ENCODE measurements at regions not wholly inside any gene's neighbourhood (a gene's known extent, or its start where the extent isn't known, plus 50 kb on each side); places are given as distances from the start of the nearest gene placed in this dataset.

DNA sequence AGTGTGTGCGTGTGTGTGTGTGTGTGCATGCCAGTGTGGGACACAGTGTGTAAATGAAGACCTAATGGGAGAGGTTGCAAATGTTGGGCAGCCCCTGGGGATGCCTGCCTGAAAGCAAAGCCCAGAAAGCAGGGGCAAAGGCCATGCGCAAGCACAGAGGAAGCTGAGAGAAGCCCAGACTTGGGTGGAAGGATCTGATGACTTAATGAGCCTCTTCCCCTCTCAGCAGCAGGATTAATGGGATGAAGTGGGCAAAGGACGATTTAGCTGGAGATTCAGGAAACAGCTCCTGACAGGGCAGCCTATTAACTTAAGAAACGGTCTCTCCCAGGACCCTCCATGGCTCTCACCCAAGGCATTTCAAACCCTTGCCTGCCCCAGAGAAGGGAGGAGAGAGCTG, 107.3 kb downstream of the EFNB1 start:
- TF ChIP-seq EZH2phosphoT487 (IDR thresholded peaks at IDR 0.05; ENCODE audit: borderline replicate concordance, low read length), result no peak
- TF ChIP-seq, protein P1, sequence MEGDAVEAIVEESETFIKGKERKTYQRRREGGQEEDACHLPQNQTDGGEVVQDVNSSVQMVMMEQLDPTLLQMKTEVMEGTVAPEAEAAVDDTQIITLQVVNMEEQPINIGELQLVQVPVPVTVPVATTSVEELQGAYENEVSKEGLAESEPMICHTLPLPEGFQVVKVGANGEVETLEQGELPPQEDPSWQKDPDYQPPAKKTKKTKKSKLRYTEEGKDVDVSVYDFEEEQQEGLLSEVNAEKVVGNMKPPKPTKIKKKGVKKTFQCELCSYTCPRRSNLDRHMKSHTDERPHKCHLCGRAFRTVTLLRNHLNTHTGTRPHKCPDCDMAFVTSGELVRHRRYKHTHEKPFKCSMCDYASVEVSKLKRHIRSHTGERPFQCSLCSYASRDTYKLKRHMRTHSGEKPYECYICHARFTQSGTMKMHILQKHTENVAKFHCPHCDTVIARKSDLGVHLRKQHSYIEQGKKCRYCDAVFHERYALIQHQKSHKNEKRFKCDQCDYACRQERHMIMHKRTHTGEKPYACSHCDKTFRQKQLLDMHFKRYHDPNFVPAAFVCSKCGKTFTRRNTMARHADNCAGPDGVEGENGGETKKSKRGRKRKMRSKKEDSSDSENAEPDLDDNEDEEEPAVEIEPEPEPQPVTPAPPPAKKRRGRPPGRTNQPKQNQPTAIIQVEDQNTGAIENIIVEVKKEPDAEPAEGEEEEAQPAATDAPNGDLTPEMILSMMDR (IDR thresholded peaks at IDR 0.05; ENCODE audit: low read depth, low read length, poor library complexity, severe bottlenecking), result no peak
- Histone ChIP-seq H3K36me3 (ENCODE audit: control insufficient read depth, low read length) (no peaks in the 10 kb centered on the region), H4K20me1 (ENCODE audit: control insufficient read depth, insufficient read depth, low read depth, low read length) (no peaks in the 10 kb centered on the region), H3K9me3 (ENCODE audit: control insufficient read depth, insufficient read depth, low read length) (no peaks in the 10 kb centered on the region), H3K27ac (ENCODE audit: low read depth, low read length) (no peak overlapping the region), H3K9me2 (replicated peaks; ENCODE audit: control insufficient read depth, low read length) (no peaks in the 10 kb centered on the region), H3K4me3 (ENCODE audit: low read length) (no peak overlapping the region), H3K27me3 (ENCODE audit: control insufficient read depth, low read length) (no peaks in the 10 kb centered on the region), H3K79me2 (ENCODE audit: control insufficient read depth, low read length) (no peaks in the 10 kb centered on the region), H3K4me1 (ENCODE audit: control insufficient read depth, low read length) (no peaks in the 10 kb centered on the region), H3K4me2 (ENCODE audit: low read length) (no peak overlapping the region), H3F3A (ENCODE audit: control insufficient read depth, insufficient read depth) (no peaks in the 10 kb centered on the region)

DNA sequence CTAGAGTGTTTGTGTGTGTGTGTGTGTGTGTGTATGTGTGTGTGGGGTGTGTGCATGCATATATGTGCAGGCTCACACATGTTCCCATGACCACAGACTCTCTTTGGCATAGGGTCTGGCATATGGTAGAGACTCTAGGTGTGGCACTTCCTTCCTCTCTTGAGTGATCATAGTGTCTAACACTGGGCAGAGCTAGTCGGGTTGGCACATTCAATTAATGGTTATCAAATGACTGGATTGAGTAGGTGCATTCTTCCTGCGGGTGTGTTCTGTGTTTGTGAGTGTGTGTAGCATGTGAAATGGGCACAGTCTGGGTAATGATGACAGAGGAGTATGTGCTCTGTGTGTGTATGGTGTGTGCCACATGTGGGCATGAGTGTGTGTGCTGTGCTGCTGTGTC, 106.5 kb downstream of the EFNB1 start:
- no peaks in the 10 kb centered on the region for H3K9me2 ChIP-seq (replicated peaks; ENCODE audit: control insufficient read depth, low read length)
- H3K4me1 ChIP-seq (ENCODE audit: control insufficient read depth, low read length), result no peaks in the 10 kb centered on the region
- no peak overlapping the region for H3K4me2 ChIP-seq (ENCODE audit: low read length)
- no peaks in the 10 kb centered on the region for H3F3A ChIP-seq (ENCODE audit: control insufficient read depth, insufficient read depth)
- no peak overlapping the region for H3K27ac ChIP-seq (ENCODE audit: low read depth, low read length)
- no peak overlapping the region for H3K4me3 ChIP-seq (ENCODE audit: low read length)
- H3K36me3 ChIP-seq (ENCODE audit: control insufficient read depth, low read length), result no peaks in the 10 kb centered on the region
- TF ChIP-seq EZH2phosphoT487 (IDR thresholded peaks at IDR 0.05; ENCODE audit: borderline replicate concordance, low read length), result no peak
- TF ChIP-seq, protein P1 (IDR thresholded peaks at IDR 0.05; ENCODE audit: low read depth, low read length, poor library complexity, severe bottlenecking), result no peak
- H4K20me1 ChIP-seq (ENCODE audit: control insufficient read depth, insufficient read depth, low read depth, low read length), result no peaks in the 10 kb centered on the region
- H3K27me3 ChIP-seq (ENCODE audit: control insufficient read depth, low read length), result no peaks in the 10 kb centered on the region
- no peaks in the 10 kb centered on the region for H3K9me3 ChIP-seq (ENCODE audit: control insufficient read depth, insufficient read depth, low read length)
- no peaks in the 10 kb centered on the region for H3K79me2 ChIP-seq (ENCODE audit: control insufficient read depth, low read length)

DNA sequence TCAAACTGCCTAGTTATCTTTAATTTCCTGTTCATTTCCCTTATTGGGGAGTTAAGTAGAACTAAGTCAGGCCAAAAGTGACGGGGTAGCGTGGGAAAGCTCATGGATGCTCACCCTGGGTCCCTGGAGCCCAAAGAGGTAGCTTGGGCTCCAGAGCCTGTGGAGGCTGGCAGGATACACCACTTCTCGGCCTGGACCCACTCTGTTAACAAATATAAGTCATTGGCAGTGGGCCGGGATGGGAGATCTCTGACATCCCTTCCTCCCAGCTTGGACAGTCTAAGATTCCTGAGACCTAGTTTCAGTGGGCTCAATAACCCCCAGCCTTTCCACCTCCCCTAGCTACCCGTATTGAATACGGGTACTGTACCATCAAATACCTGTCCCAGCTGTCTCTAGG, 106.1 kb downstream of the EFNB1 start:
- Histone ChIP-seq H3K36me3 (ENCODE audit: control insufficient read depth, low read length) (no peaks in the 10 kb centered on the region), H3K9me3 (ENCODE audit: control insufficient read depth, insufficient read depth, low read length) (no peaks in the 10 kb centered on the region), H3F3A (ENCODE audit: control insufficient read depth, insufficient read depth) (no peaks in the 10 kb centered on the region), H3K9me2 (replicated peaks; ENCODE audit: control insufficient read depth, low read length) (no peaks in the 10 kb centered on the region), H3K4me1 (ENCODE audit: control insufficient read depth, low read length) (no peaks in the 10 kb centered on the region), H3K79me2 (ENCODE audit: control insufficient read depth, low read length) (no peaks in the 10 kb centered on the region), H3K4me3 (ENCODE audit: low read length) (no peak overlapping the region), H4K20me1 (ENCODE audit: control insufficient read depth, insufficient read depth, low read depth, low read length) (no peaks in the 10 kb centered on the region), H3K4me2 (ENCODE audit: low read length) (no peak overlapping the region), H3K27me3 (ENCODE audit: control insufficient read depth, low read length) (no peaks in the 10 kb centered on the region), H3K27ac (ENCODE audit: low read depth, low read length) (no peak overlapping the region)
- TF ChIP-seq EZH2phosphoT487 (IDR thresholded peaks at IDR 0.05; ENCODE audit: borderline replicate concordance, low read length), result no peak
- TF ChIP-seq, protein P1 (IDR thresholded peaks at IDR 0.05; ENCODE audit: low read depth, low read length, poor library complexity, severe bottlenecking), result no peak

DNA sequence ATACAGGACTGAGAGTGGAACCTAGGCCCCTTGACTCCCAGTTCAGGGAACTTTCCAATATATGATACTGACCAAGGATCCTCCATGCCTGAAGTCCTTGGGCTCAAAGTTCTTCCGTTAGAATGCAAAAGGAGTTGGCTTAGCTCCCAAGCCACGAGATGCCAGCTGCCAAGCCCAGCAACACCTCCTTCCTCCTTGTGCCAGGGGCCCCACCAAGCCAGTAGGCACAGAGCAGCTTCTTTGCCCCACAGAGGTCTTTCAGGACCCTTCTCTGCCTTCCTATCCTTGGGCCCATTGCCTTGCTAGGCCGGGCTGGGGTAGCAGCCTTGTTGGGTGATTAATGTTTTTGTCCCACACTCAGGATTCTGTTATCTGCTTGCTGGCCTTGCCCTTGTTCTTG, 105.6 kb downstream of the EFNB1 start:
- no peak overlapping the region for H3K4me3 ChIP-seq (ENCODE audit: low read length)
- H3K4me1 ChIP-seq (ENCODE audit: control insufficient read depth, low read length), result no peaks in the 10 kb centered on the region
- no peaks in the 10 kb centered on the region for H4K20me1 ChIP-seq (ENCODE audit: control insufficient read depth, insufficient read depth, low read depth, low read length)
- H3K4me2 ChIP-seq (ENCODE audit: low read length), result no peak overlapping the region
- no peaks in the 10 kb centered on the region for H3K9me3 ChIP-seq (ENCODE audit: control insufficient read depth, insufficient read depth, low read length)
- H3K36me3 ChIP-seq (ENCODE audit: control insufficient read depth, low read length), result no peaks in the 10 kb centered on the region
- TF ChIP-seq, protein P1 (IDR thresholded peaks at IDR 0.05; ENCODE audit: low read depth, low read length, poor library complexity, severe bottlenecking), result no peak
- TF ChIP-seq EZH2phosphoT487 (IDR thresholded peaks at IDR 0.05; ENCODE audit: borderline replicate concordance, low read length), result no peak
- no peaks in the 10 kb centered on the region for H3K79me2 ChIP-seq (ENCODE audit: control insufficient read depth, low read length)
- no peaks in the 10 kb centered on the region for H3F3A ChIP-seq (ENCODE audit: control insufficient read depth, insufficient read depth)
- H3K27me3 ChIP-seq (ENCODE audit: control insufficient read depth, low read length), result no peaks in the 10 kb centered on the region
- no peaks in the 10 kb centered on the region for H3K9me2 ChIP-seq (replicated peaks; ENCODE audit: control insufficient read depth, low read length)
- H3K27ac ChIP-seq (ENCODE audit: low read depth, low read length), result no peak overlapping the region

Measured in DOHH2 (cell line).